GM18507 (cell line): ENCODE measurements at regions not wholly inside any gene's neighbourhood (a gene's known extent, or its start where the extent isn't known, plus 50 kb on each side); places are given as distances from the start of the nearest gene placed in this dataset.

Experiments used
- DNase-seq: peaks from one replicate; pipeline ENCODE4 v3.0.0; 2011; ENCODE audit warnings: low read depth; ENCODE audit not compliant: insufficient read length; ENCODE audit errors: extremely low spot score
- FAIRE-seq: peaks from 2 replicates; lab custom pipeline; 2011; peaks lifted over from hg19 to GRCh38; lab: Jason Lieb, UNC

DNA sequence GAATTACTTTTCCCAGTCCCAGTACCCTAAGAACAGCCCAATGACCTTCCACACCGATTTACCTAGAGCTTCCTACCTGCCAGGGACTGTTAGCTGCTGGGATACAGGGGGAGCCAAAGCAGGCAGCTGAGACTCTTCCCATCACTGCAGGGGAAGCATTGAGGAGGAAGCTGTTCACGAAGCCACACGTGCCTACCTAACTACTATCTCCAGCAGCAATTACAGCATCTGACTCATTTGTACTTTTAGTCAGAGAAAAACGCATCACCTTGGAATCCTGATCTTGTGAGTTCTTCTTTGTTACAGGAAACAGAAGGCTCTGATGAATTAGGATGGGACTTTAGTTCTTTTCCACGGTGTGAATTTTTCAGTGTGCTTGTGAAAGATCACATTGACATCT lies 113.7 kb upstream of the DHX40 start:
- no peak for DNase-seq
- no peak for FAIRE-seq

DNA sequence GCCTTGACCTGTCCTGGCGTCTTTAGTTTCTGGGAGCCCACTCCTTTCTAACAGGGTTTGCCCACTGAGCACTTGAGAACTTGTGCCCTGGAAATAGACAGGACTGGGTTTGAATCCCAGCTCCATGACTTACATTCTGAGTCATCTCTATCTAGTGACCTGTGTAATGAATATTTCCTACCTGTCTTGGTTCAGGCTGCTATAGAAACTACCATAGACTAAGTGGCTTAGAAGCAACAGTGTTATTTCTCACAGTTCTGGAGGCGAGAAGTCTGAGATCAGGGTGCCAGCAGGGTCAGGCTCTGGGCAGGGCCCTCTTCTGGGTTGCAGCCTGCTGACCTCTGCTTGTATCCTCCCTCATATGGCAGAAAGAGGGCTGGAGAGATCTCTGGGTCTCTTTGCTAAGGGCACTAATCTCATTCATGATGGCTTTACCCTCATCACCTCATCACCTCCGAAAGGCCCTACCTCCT lies 110.7 kb upstream of the DHX40 start:
- FAIRE-seq (no peak), DNase-seq (no peak)

DNA sequence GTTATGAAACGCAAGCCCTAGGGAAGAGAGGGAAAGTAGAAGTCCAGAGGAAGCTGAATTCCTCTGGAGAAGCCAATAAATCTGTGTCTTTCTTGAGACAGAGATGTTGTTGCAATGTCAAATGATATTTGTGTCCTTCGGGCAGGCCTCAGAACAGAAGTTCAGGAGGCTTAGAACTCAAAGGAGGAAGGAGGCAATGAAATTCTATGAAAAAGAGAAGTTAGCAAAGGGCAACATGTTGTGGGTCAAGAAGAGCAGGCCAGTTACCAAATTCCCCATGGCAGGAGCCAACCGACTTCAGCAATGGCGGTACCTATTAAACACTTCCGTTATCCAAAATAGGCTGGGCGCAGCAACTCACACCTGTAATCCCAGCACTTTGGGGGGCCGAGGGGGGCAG lies 109.0 kb upstream of the DHX40 start:
- DNase-seq (no peak), FAIRE-seq (no peak)

DNA sequence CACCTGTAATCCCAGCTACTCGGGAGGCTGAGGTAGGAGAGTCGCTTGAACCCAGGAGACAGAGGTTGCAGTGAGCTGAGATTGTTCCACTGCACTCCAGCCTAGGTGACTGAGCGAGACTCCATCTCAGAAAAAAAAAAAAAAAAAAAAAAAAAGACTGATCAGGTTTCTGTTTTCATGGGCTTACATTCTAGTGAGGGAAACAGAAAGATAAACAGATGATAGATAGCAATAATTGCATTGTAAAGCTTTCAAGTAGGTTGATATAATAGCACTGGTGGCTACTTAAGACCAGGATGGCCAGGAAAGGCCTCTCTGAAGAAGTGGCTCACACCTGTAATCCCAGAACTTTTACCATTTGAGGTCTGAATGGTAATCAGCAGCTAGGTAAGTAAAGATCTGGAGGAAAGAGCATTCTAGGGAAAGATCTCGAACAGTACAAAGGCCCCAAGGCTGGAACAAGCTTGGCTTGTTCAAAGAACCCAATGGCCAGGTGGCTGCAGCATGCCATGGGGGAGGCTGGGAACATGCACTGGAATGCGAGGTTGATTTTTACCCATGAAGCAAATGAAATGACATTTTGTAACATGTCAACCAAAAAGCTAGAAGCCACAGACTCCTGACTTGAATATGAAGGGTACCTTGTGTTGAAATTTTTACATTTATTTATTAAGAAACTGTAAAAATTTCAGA lies 108.3 kb upstream of the DHX40 start:
- no peak for DNase-seq
- FAIRE-seq = no peak

DNA sequence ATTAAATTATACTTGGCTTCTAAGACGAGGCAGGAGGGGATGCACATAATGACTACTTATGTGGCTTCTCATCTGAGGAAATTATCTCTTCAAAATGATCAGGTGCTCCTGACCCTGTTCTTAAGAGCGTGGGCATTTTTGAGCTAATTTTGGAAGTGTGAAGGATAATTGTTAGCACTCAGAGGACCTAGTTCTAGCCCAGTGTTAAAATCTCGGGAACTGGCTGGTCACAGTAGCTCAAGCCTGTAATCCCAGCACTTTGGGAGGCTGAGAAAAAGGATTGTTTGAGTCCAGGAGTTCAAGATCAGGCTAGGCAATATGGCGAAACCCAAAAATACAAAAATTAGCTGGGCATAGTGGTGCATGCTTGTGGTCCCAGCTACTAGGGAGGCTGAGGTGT lies 103.0 kb upstream of the DHX40 start:
- DNase-seq (no peak), FAIRE-seq (no peak)

DNA sequence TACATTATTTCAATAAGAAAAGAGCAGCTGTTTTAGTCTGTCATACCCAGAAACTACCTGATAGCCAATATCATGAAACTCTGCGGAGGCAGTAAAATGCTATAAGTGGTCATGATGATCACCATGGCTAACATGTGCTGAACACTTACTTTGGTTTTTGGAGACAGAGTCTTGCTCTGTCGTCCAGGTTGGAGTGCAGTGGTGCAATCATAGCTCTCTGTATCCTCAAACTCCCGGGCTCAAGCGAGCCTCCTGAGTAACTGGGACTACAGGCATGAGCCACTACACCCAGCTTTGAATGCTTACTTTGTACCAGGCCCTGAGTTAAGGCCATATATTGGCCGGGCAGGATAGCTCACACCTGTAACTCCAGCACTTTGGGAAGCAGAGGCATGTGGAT lies 101.2 kb upstream of the DHX40 start:
- no peak for DNase-seq

DNA sequence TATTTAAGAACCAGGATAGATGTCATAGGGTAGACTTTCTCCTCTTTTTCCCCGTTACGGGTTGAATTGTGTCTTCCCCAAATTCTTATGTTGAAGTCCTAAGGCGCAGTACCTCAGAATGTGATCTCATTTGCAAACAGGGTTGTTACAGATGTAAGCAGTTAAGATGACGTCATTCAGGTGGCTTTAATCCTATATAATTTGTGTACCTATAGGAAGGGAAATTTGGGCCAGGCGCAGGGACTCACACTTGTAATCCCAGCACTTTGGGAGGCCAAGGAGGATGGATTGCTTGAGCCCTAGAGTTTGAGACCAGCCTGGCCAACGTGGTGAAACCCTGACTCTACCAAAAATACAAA lies 99.5 kb upstream of the DHX40 start:
- FAIRE-seq = no peak

More for the DNA sequence above, 101.2 kb upstream of the DHX40 start:
- no peak for FAIRE-seq

DNA sequence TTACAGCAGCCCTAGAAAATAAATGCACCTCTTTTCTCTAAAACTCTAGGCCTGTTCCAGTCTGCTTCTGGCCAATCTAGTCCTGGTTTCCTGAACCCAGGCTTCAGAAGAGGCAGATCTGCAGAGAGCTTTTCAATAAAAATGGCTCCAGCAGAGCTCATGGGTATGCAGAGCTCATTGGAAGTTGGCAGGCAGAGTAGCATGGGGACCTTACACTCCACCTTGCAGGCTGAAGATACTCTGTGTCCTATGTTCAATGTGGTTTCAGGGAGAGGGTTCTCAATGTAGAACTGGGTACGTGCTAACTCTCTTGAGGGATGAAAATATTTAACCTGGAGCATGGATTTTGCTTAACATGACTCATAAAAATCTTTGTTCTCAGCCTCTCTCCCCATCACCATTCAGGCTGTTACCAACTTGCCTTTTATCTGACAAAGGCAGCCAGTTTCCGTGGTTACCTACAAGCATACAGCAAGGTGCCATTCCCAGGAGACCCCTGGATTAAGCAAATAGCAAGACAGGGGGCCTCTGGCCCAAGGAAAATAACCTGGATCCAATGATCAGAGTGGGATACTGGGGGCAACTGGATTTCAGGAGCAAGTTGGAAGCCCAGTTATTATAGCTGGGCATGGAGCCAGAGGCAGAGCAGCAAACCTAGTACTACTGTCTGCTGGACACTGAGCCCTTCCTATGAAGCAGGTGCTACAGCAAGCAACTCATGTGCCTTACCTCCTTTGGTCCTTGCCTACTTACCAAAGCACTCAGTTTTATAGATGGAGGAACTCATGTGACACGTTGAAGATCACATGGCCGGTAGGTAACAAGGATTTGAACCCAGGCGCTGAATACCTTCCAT lies 98.2 kb upstream of the DHX40 start:
- no peak for FAIRE-seq
- no peak for DNase-seq

More for the DNA sequence above, 99.5 kb upstream of the DHX40 start:
- no peak for DNase-seq

DNA sequence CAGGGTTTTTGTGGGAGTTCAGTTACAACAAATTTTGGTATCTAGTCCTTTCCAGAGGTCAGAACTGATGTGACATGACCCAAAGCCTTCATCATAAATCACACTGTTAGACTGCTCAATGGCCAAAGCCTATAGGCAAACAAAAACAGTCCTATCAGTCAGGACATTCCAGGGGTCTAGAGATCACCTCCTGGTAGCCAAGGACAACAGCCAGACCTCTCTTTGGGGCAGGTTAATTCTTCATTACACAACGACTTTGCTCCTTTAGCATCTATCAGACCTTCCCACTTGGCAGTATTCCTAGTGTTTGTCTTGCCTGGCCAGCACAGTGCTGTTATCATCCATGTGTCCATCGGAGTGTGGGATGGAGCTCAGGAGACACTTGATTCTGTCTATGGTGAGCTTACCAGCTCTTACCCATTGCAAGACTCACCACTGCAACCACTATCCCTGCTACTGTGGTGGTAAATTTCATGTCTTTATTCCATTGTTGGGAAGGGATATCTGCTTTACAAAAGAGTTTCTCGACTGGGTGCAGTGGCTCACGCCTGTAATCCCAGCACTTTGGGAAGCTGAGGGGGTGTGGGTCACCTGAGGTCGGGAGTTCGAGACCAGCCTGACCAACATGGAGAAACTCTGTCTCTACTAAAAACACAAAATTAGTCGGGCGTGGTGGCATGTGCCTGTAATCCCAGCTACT lies 95.5 kb upstream of the DHX40 start:
- no peak for DNase-seq
- no peak for FAIRE-seq

DNA sequence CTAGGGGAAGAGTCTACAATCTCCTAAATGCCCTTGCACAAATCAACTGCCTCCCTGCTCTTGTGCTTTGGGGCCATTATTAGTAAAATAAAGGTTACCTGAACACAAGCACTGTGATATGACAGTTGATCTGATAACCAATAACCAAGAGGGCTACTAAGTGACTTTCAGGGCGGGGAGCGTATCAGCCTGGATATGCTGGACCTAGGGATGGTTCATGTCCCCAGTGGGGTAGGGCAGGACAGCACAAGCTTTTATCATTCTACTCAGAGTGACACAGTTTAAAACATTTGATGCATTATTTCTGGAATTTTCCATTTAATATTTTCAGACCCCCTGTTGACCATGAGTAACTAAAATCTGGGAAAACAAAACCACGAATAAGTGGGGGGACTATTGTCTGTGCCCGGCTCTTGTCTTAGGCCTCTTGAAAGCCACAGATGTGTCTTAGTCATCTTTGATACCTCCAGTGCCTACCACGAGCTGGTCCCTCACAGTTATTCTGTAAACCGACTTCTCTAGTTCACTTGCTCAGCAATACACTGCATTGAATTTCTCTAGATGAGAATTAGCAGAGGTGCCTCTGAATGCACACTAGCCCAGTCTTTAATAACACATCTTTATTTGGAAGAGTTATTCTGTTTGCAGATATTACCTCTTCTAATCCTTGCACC lies 94.6 kb upstream of the DHX40 start:
- DNase-seq = no peak
- FAIRE-seq = no peak

DNA sequence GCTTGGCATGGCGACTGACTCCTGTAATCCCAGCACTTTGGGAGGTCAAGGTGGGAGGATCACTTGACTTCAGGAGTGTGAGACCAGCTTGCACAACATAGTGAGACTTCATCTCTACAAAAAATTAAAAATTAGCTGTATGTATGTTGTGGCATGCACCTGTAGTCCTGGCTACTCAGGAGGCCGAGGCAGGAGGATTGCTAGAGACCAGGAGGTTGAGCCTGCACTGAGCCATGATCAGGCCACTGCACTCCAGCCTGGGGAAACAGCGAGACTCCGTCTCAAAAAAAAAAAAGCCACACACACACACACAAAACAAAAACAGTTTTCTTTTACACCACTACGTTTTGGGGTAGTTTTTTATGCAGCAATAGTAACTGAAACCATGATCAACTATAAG lies 89.0 kb upstream of the DHX40 start:
- DNase-seq = no peak
- FAIRE-seq = no peak

DNA sequence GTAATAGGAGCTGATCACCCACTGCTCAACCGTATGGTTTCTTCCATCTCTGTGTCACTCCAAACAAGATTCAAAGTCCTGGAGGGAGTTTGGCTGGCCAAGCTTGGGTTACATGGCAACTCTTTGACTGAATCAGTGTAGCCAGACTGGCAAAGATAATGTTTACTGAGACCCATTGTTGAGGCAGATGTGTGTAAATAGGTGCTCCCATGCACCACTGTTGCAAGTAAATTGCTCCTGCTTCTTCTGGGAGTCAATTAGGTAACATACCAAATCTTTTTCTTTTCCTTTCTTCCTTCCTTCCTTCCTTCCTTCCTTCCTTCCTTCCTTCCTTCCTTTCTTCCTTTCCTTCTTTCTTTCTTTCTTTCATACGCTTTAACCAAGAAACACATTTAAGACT lies 86.3 kb upstream of the DHX40 start:
- FAIRE-seq (no peak), DNase-seq (no peak)

DNA sequence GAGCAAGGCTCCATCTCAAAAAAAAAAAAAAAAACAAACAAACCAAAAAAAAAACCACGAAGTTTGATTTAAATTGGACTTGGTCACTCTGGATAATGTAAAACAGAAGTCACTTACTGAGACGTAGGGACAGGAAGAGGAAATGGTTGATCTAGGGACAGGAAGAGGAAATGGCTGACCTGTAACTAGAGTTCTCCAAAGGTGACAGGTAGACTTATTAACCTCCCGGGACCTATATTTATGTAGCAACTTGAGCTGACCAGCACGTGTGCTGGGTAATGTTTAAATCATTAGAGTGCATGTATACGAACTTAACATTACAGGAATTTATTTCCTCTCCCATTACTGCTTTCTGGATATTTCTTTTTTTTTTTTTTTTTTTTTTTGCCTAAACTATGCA lies 81.5 kb upstream of the DHX40 start:
- no peak for DNase-seq
- peak; percentile 49 for FAIRE-seq

DNA sequence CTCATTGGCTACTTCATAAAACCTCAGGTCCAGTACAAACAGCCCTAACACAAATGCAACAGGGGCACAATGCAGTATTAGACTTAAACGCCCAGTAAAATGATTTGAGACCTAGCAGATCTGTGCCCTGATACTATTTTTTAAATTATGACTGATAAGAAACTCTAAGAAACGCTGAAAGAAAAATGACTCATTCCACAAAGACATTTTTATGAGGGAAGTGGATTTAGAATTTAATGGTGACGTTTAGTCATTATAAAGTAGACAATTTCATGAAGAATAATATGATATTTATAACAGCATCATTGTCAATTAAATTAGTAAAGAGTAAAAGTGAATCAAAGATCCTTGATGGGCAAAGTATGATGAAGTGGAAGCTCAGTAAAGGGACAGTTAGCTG lies 80.4 kb upstream of the DHX40 start:
- no peak for FAIRE-seq
- no peak for DNase-seq

DNA sequence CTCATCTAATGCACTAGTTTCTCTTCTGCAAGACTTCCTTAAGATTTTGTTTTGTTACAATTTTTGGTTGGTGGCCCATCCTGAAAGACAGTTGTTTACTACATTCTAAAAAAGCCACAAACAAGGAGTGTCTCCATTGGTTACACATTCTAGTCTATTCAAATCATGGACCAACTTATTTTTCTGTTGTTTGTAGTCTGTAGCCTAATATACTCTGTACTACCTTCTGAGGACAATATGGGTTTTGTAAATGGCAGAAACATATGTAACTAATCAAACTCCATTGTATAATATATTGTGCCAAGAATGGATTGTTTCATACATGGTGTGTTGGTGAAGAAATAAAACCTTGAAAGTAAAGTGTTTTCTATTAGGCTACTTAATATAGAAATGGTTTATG lies 79.5 kb upstream of the DHX40 start:
- no peak for FAIRE-seq
- no peak for DNase-seq

DNA sequence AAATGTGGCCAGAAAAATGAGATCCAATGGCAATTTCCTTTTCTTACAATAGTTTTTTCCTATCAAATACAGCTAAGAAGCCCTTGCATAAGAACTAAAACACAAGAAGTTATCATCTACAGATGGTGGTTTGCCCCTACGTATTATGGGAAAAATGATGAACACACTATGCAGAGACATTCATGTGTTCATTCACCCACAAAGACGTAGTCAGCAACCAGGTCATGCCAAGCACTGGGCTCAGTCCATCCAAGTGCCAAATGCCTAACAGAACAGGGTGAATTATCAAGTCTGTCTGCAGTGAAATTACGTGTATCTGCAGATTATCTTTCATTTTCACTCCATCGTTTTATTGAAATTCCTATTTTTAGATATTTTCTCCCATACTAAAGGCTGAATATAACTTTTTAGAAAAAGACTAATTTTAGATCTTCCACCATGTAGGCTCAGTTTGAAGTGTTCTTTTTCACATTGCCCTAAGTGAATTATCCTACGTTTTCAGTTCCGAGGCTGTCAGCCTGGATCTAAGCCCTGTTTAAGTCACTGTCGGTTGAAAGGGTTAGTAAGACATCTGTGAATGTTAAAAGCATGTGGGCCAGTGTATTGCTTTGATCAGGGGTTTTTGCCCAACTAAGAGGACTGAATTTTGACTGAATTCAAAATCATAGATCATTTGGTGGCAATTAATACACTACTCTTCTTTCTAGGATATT lies 78.1 kb upstream of the DHX40 start:
- DNase-seq = no peak
- no peak for FAIRE-seq

DNA sequence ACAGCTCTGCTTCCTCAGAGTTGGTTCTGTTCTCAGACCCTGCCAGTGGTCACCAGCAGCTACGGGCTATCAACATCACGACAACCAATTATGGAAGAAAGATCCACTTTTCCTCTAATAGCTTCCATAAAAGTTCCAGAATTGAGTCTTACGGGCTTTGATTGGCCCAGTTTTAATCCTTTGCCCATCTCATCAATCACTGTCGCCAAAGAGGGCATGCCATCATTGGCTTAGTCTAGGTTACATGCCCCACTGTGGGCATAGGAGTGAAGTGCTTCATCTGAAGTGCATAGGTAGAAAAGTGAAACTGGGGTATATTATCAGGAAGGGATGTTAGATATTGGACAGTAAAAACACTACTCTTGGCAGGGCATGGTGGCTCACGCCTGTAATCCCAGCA lies 76.6 kb upstream of the DHX40 start:
- DNase-seq = no peak
- no peak for FAIRE-seq

DNA sequence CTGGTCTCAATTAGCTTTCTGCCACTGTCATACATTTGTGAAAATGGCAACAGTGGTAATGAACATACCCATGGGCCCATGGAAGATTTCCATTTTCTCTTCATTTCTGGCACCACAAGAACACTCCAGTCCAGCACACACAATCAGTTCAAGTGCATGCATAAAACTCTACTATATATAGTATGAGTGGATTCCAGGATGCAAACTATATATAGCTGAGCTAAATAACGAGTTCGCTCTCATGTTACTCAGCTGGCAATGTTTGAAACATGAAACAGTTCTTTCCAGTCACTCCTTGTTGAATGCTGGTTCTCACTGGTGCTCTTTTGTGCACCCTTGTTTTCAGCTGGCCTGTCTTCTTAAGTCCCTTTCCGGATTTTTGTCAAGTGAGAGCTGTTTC lies 75.2 kb upstream of the DHX40 start:
- no peak for FAIRE-seq
- DNase-seq = no peak

DNA sequence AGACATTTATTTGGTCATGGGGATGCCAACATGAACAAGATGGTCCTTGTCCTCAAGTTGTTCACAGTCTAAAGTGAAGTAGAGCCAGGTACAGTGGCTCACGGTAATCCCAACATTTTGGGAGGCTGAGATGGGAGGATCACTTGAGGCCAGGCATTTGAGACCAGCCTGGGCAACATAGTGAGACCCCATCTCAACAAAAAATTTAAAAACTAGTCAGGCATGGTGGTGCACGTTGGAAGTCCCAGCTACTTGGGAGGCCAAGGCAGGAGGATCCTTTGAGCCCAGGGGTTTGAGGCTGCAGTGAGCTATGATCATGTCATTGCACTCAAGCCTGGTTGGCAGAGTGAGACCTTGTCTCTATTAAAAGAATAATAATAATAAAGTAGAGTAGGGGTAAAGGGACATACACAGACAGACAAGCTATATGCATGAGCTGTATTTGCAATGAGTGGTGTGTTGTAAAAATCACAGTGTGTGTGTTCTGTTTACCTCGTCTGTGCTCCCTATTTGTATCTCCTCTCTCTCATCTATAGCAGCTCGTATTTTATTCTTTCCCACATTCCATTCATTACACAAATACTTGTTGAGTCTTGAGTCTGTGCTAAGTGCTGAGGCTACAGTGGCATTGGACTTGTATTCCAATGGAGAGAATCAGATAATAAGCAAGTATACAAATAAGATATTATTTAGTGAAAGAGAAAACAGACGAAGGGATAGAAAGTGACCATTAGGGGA lies 73.9 kb upstream of the DHX40 start:
- FAIRE-seq = no peak
- DNase-seq = no peak
